ENCODE measurements at regions not wholly inside any gene's neighbourhood (a gene's known extent, or its start where the extent isn't known, plus 50 kb on each side); places are given as distances from the start of the nearest gene placed in this dataset.

GRCh38 chr1:83115785-83116184 is 883.1 kb downstream of the TTLL7 start:
- TF ChIP-seq CTCF (IDR thresholded peaks at IDR 0.05) (no peak), POLR2A (IDR thresholded peaks at IDR 0.05) (no peak)

Data from uterus (tissue), 2 donors.